ENCODE measurements at regions not wholly inside any gene's neighbourhood (a gene's known extent, or its start where the extent isn't known, plus 50 kb on each side); places are given as distances from the start of the nearest gene placed in this dataset.

DNA sequence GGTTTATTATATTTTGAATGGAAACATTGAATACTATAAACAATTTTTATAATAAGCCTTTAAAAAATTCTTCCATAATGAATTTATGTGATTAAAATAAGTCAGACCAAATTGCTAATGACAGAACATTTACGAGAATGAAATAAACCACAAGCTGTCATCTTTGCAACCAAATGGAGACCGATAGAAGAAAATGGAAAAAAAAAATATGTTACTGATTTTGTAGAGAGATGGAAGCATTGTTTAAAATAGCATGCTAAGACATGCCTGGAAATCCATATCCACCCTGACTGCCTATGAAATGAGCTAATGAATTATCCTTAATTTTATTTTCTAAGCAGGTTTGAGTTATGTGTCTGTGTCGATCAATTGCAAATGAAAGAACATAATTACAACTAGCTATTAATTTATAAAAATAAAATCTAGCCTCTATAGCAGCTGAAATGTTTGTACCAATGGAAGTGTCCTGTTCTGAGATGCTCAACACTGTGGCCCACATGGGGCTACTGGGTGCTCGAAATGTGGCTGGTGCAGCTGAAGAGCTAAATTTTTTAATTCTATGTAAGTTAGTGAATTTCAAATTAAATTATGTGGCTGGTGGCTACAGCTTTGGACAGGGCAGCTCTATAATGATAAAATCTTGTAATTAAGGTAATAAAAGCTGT is 832.8 kb downstream of the RNF144A start:
- no peaks in the 10 kb centered on the region for H3K36me3 Mint-ChIP-seq (ENCODE audit: low read depth)
- Histone ChIP-seq H3K36me3 (ENCODE audit: control insufficient read depth, insufficient read depth, low read length) (no peaks in the 10 kb centered on the region), H3K27ac (ENCODE audit: low read depth, low read length) (no peak overlapping the region), H3K4me3 (ENCODE audit: low read length) (no peak overlapping the region), H3K9ac (ENCODE audit: extremely low read depth, low read length, poor library complexity, severe bottlenecking) (no peak overlapping the region), H3K9me3 (ENCODE audit: control insufficient read depth, low read length) (no peaks in the 10 kb centered on the region), H3K27me3 (ENCODE audit: control insufficient read depth, insufficient read depth, low read length, poor library complexity, severe bottlenecking) (no peaks in the 10 kb centered on the region), H3K4me1 (ENCODE audit: control insufficient read depth, insufficient read depth, low read length) (no peaks in the 10 kb centered on the region)
- H3K9me3 Mint-ChIP-seq = no peaks in the 10 kb centered on the region
- TF ChIP-seq, protein P1, sequence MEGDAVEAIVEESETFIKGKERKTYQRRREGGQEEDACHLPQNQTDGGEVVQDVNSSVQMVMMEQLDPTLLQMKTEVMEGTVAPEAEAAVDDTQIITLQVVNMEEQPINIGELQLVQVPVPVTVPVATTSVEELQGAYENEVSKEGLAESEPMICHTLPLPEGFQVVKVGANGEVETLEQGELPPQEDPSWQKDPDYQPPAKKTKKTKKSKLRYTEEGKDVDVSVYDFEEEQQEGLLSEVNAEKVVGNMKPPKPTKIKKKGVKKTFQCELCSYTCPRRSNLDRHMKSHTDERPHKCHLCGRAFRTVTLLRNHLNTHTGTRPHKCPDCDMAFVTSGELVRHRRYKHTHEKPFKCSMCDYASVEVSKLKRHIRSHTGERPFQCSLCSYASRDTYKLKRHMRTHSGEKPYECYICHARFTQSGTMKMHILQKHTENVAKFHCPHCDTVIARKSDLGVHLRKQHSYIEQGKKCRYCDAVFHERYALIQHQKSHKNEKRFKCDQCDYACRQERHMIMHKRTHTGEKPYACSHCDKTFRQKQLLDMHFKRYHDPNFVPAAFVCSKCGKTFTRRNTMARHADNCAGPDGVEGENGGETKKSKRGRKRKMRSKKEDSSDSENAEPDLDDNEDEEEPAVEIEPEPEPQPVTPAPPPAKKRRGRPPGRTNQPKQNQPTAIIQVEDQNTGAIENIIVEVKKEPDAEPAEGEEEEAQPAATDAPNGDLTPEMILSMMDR (conservative IDR thresholded peaks at IDR 0.05) = no peak
- WGBS, 2 experiments (ENCODE audit: insufficient coverage in 1 of 2, insufficient read length in 1 of 2) = 95 to 100% methylated on average over 2 to 3 of the region's 4 CpGs
- no peak overlapping the region for H3K27ac Mint-ChIP-seq
- H3K4me3 Mint-ChIP-seq = no peak overlapping the region
- no peaks in the 10 kb centered on the region for H3K27me3 Mint-ChIP-seq (ENCODE audit: insufficient read depth)
- no peak for DNase-seq
- no peaks in the 10 kb centered on the region for H3K4me1 Mint-ChIP-seq

DNA sequence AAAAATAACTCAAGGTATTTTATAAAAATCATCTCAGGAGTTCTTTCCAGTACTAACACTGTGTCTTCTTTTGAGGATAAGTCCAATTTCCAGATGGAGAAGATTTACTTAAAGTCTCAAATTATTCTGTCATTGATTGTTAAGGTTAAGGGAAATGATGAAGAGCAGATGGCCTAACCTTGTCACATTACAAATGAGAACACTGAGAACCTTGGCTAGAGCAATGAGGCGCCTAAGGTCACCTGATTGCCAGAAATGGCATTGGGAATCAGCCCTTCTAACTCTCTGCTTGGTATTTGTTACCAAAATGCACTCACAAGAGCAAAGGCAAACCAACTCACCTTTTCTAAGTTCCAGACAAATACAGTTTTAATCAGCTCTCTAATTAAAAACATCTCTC is 835.1 kb downstream of the RNF144A start:
- Mint-ChIP-seq H3K9me3 (no peaks in the 10 kb centered on the region), H3K4me3 (no peak overlapping the region), H3K36me3 (ENCODE audit: low read depth) (no peaks in the 10 kb centered on the region), H3K27ac (no peak overlapping the region), H3K27me3 (ENCODE audit: insufficient read depth) (no peaks in the 10 kb centered on the region), H3K4me1 (no peaks in the 10 kb centered on the region)
- H3K36me3 ChIP-seq (ENCODE audit: control insufficient read depth, insufficient read depth, low read length) = no peaks in the 10 kb centered on the region
- WGBS, 2 experiments (ENCODE audit: insufficient coverage in 1 of 2, insufficient read length in 1 of 2) = 90 to 100% methylated on average over 1 of the region's 1 CpG
- H3K9me3 ChIP-seq (ENCODE audit: control insufficient read depth, low read length) = no peaks in the 10 kb centered on the region
- no peak overlapping the region for H3K9ac ChIP-seq (ENCODE audit: extremely low read depth, low read length, poor library complexity, severe bottlenecking)
- TF ChIP-seq, protein P1 (conservative IDR thresholded peaks at IDR 0.05) = no peak
- no peak for DNase-seq
- no peak overlapping the region for H3K27ac ChIP-seq (ENCODE audit: low read depth, low read length)
- H3K4me1 ChIP-seq (ENCODE audit: control insufficient read depth, insufficient read depth, low read length) = no peaks in the 10 kb centered on the region
- no peak overlapping the region for H3K4me3 ChIP-seq (ENCODE audit: low read length)
- H3K27me3 ChIP-seq (ENCODE audit: control insufficient read depth, insufficient read depth, low read length, poor library complexity, severe bottlenecking) = no peaks in the 10 kb centered on the region

DNA sequence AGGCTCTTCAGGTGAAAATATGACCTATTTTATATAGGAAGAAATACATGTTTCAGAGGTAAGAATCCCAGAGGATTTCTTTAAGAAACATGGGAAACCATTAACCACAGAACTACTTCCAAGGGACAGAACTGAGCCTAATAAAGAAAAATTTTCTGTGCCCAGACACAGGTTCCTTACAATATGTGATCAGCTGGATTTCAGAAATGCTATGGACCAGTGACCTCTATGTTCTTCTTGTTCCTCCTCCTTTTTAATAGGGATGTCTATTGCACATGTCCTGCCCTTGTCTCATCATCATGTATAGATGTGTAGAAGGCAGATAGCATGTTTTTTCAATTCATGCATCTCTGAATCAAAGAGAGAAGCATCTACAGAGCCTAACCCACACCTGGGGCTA is 836.6 kb downstream of the RNF144A start:
- Mint-ChIP-seq H3K9me3 (peaks cover 2% of the 10 kb centered on the region), H3K4me3 (no peak overlapping the region), H3K27me3 (ENCODE audit: insufficient read depth) (no peaks in the 10 kb centered on the region), H3K4me1 (no peaks in the 10 kb centered on the region), H3K27ac (no peak overlapping the region), H3K36me3 (ENCODE audit: low read depth) (no peaks in the 10 kb centered on the region)
- H3K36me3 ChIP-seq (ENCODE audit: control insufficient read depth, insufficient read depth, low read length) = no peaks in the 10 kb centered on the region
- H3K27me3 ChIP-seq (ENCODE audit: control insufficient read depth, insufficient read depth, low read length, poor library complexity, severe bottlenecking) = no peaks in the 10 kb centered on the region
- no peak for DNase-seq
- H3K4me3 ChIP-seq (ENCODE audit: low read length) = no peak overlapping the region
- no peak overlapping the region for H3K27ac ChIP-seq (ENCODE audit: low read depth, low read length)
- H3K4me1 ChIP-seq (ENCODE audit: control insufficient read depth, insufficient read depth, low read length) = no peaks in the 10 kb centered on the region
- TF ChIP-seq, protein P1 (conservative IDR thresholded peaks at IDR 0.05) = no peak
- H3K9ac ChIP-seq (ENCODE audit: extremely low read depth, low read length, poor library complexity, severe bottlenecking) = no peak overlapping the region
- H3K9me3 ChIP-seq (ENCODE audit: control insufficient read depth, low read length) = no peaks in the 10 kb centered on the region

All from endodermal cell (in vitro differentiated cells).